Neural progenitor cell (in vitro differentiated cells): ENCODE measurements at regions not wholly inside any gene's neighbourhood (a gene's known extent, or its start where the extent isn't known, plus 50 kb on each side); places are given as distances from the start of the nearest gene placed in this dataset.
A peak's percentile ranks its signal among the peaks of the same experiment; 100 is the strongest.

Source experiments
- DNase-seq: peaks from one replicate; pipeline ENCODE4 v3.0.0-alpha.2; 2016; ENCODE audit warnings: low spot score
- H2AFZ ChIP-seq: fragments of 200-600 bp; sonication (generic); replicated peaks from 2 replicates; pipeline ENCODE4 v1.6.1; 2016; ENCODE audit warnings: antibody characterized with exemption
- H3F3A ChIP-seq: fragments of 200-600 bp; sonication (generic); 2 replicates; pipeline ENCODE4 v1.6.1; 2016; ENCODE audit warnings: antibody characterized with exemption, low read depth
- H3K27ac ChIP-seq: fragments of 200-600 bp; sonication (generic); 2 replicates; pipeline ENCODE4 v1.5.1; 2016; ENCODE audit warnings: mild to moderate bottlenecking
- H3K27me3 ChIP-seq: fragments of 200-600 bp; sonication (generic); 2 replicates; pipeline ENCODE4 v1.6.1; 2016; ENCODE audit warnings: mild to moderate bottlenecking, moderate library complexity
- H3K36me3 ChIP-seq: fragments of 200-600 bp; sonication (generic); 2 replicates; pipeline ENCODE4 v1.5.1; 2016
- H3K4me1 ChIP-seq: fragments of 200-600 bp; sonication (generic); 2 replicates; pipeline ENCODE4 v1.6.1; 2016; ENCODE audit warnings: mixed run types
- H3K4me2 ChIP-seq: fragments of 200-600 bp; sonication (generic); 2 replicates; pipeline ENCODE4 v1.6.1; 2016
- H3K4me3 ChIP-seq: fragments of 200-600 bp; sonication (generic); 2 replicates; pipeline ENCODE4 v1.5.1; 2016
- H3K79me2 ChIP-seq: fragments of 200-600 bp; sonication (generic); 2 replicates; pipeline ENCODE4 v1.6.1; 2016; ENCODE audit warnings: low read depth
- H3K9ac ChIP-seq: fragments of 200-600 bp; sonication (generic); 2 replicates; pipeline ENCODE4 v1.6.1; 2016
- H3K9me3 ChIP-seq: fragments of 200-600 bp; sonication (generic); 2 replicates; pipeline ENCODE4 v1.5.1; 2016; ENCODE audit warnings: low read depth
- H4K20me1 ChIP-seq: fragments of 200-600 bp; sonication (generic); 2 replicates; pipeline ENCODE4 v1.6.1; 2016; ENCODE audit warnings: low read depth
- H3K27ac Mint-ChIP-seq: 3 replicates; pipeline ENCODE4 v1.8.0; 2021; ENCODE audit warnings: mixed read lengths
- H3K27me3 Mint-ChIP-seq: 2 replicates; pipeline ENCODE4 v1.8.0; 2022; ENCODE audit warnings: low read depth, mild to moderate bottlenecking, inconsistent platforms, moderate library complexity, mixed read lengths; ENCODE audit not compliant: insufficient read depth
- H3K36me3 Mint-ChIP-seq: 3 replicates; pipeline ENCODE4 v1.8.0; 2021; ENCODE audit warnings: mixed read lengths
- H3K4me1 Mint-ChIP-seq: 3 replicates; pipeline ENCODE4 v1.8.0; 2021; ENCODE audit warnings: mixed read lengths
- H3K4me3 Mint-ChIP-seq: 3 replicates; pipeline ENCODE4 v1.8.0; 2021; ENCODE audit warnings: mild to moderate bottlenecking, moderate library complexity, mixed read lengths
- H3K9me3 Mint-ChIP-seq: 3 replicates; pipeline ENCODE4 v1.8.0; 2020; ENCODE audit warnings: mixed read lengths
- CTCF ChIP-seq: fragments of 200-600 bp; sonication (generic); IDR thresholded peaks from 2 replicates; pipeline ENCODE4 v1.5.1; 2017; ENCODE audit warnings: antibody characterized with exemption, mild to moderate bottlenecking
- EZH2 ChIP-seq: fragments of 200-600 bp; sonication (generic); IDR thresholded peaks from 2 replicates; pipeline ENCODE4 v1.6.1; 2017; ENCODE audit warnings: antibody characterized with exemption, mild to moderate bottlenecking, moderate library complexity
- EZH2phosphoT487 ChIP-seq: fragments of 200-600 bp; sonication (generic); IDR thresholded peaks from 2 replicates; pipeline ENCODE4 v1.6.1; 2017; ENCODE audit warnings: antibody characterized with exemption

- TF ChIP-seq CTCF: no peak
- TF ChIP-seq EZH2phosphoT487: no peak
- TF ChIP-seq EZH2: no peak
- H3K27ac Mint-ChIP-seq: no peak overlapping the region
- no peaks in the 10 kb centered on the region for H3K36me3 Mint-ChIP-seq
- Histone ChIP-seq H3K4me3 (no peak overlapping the region), H3K36me3 (no peaks in the 10 kb centered on the region), H3K27me3 (no peaks in the 10 kb centered on the region), H2AFZ (no peak overlapping the region), H3K27ac (no peak overlapping the region), H4K20me1 (no peaks in the 10 kb centered on the region), H3F3A (no peaks in the 10 kb centered on the region), H3K9ac (no peak overlapping the region), H3K79me2 (no peaks in the 10 kb centered on the region), H3K9me3 (no peaks in the 10 kb centered on the region), H3K4me2 (no peak overlapping the region), H3K4me1 (peaks cover 6% of the 10 kb centered on the region)
- peaks cover 2% of the 10 kb centered on the region for H3K27me3 Mint-ChIP-seq
- DNase-seq: no peak
- peaks cover 5% of the 10 kb centered on the region for H3K4me1 Mint-ChIP-seq
- H3K9me3 Mint-ChIP-seq: no peaks in the 10 kb centered on the region
- no peak overlapping the region for H3K4me3 Mint-ChIP-seq
Measured at GRCh38 chr2:78585871-78586270, 439.6 kb upstream of the REG3G start.

DNA sequence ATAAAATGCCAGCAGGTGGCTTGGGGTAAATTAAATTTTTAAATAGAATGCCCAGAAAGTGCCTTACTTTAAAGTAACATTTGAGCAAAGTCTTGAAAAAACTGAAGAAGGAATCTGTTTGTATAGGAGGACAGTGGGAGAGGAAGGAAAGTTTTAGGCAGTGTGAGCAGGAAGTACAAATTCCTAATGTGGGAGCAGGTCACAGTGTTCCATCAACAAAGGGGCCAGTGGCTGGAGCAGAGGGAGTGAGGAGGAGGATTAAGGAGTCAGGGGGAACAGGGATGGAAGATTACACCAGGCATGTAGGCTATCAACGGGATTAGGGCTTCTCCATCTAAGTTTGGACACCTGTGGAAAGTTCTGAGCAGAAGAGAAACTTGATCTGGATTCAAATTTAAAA, 439.2 kb upstream of the REG3G start:
- no peaks in the 10 kb centered on the region for H3K27me3 ChIP-seq
- Mint-ChIP-seq H3K27me3 (peaks cover 2% of the 10 kb centered on the region), H3K27ac (no peak overlapping the region), H3K36me3 (no peaks in the 10 kb centered on the region), H3K9me3 (no peaks in the 10 kb centered on the region), H3K4me1 (peaks cover 5% of the 10 kb centered on the region), H3K4me3 (no peak overlapping the region)
- H3K4me3 ChIP-seq: no peak overlapping the region
- H3F3A ChIP-seq: no peaks in the 10 kb centered on the region
- no peaks in the 10 kb centered on the region for H3K9me3 ChIP-seq
- peak; percentile 27 for DNase-seq
- TF ChIP-seq EZH2phosphoT487 (no peak), EZH2 (no peak), CTCF (no peak)
- H3K9ac ChIP-seq: no peak overlapping the region
- no peaks in the 10 kb centered on the region for H3K36me3 ChIP-seq
- H3K27ac ChIP-seq: no peak overlapping the region
- peaks cover 6% of the 10 kb centered on the region for H3K4me1 ChIP-seq
- no peak overlapping the region for H2AFZ ChIP-seq
- H3K79me2 ChIP-seq: no peaks in the 10 kb centered on the region
- no peaks in the 10 kb centered on the region for H4K20me1 ChIP-seq
- H3K4me2 ChIP-seq: no peak overlapping the region

GRCh38 chr2:78589871-78590270, 435.6 kb upstream of the REG3G start:
- Histone ChIP-seq H3K4me1 (peaks cover 6% of the 10 kb centered on the region), H3K4me2 (no peak overlapping the region), H3K9me3 (no peaks in the 10 kb centered on the region), H2AFZ (no peak overlapping the region), H3F3A (no peaks in the 10 kb centered on the region), H4K20me1 (no peaks in the 10 kb centered on the region), H3K27ac (no peak overlapping the region), H3K27me3 (no peaks in the 10 kb centered on the region), H3K79me2 (no peaks in the 10 kb centered on the region), H3K4me3 (no peak overlapping the region), H3K9ac (no peak overlapping the region), H3K36me3 (no peaks in the 10 kb centered on the region)
- Mint-ChIP-seq H3K4me3 (no peak overlapping the region), H3K27me3 (peaks cover 2% of the 10 kb centered on the region), H3K27ac (no peak overlapping the region), H3K4me1 (peaks cover 5% of the 10 kb centered on the region), H3K9me3 (no peaks in the 10 kb centered on the region), H3K36me3 (no peaks in the 10 kb centered on the region)
- DNase-seq: no peak
- TF ChIP-seq EZH2phosphoT487 (no peak), EZH2 (no peak)

- H3K9me3 Mint-ChIP-seq: no peaks in the 10 kb centered on the region
Measured at GRCh38 chr2:78592491-78592890, 433.0 kb upstream of the REG3G start.

More at GRCh38 chr2:78592491-78592890, 433.0 kb upstream of the REG3G start:
- Histone ChIP-seq H3K36me3 (no peaks in the 10 kb centered on the region), H3F3A (no peaks in the 10 kb centered on the region), H3K4me2 (no peak overlapping the region), H3K9me3 (no peaks in the 10 kb centered on the region), H4K20me1 (no peaks in the 10 kb centered on the region), H2AFZ (no peak overlapping the region), H3K79me2 (no peaks in the 10 kb centered on the region), H3K4me1 (no peaks in the 10 kb centered on the region), H3K4me3 (no peak overlapping the region), H3K27ac (no peak overlapping the region), H3K9ac (no peak overlapping the region), H3K27me3 (no peaks in the 10 kb centered on the region)
- no peaks in the 10 kb centered on the region for H3K4me1 Mint-ChIP-seq
- DNase-seq: peak; percentile 4
- H3K27ac Mint-ChIP-seq: no peak overlapping the region
- TF ChIP-seq EZH2phosphoT487: no peak
- no peak for TF ChIP-seq EZH2
- no peak for TF ChIP-seq CTCF
- H3K27me3 Mint-ChIP-seq: no peaks in the 10 kb centered on the region
- no peaks in the 10 kb centered on the region for H3K36me3 Mint-ChIP-seq
- H3K4me3 Mint-ChIP-seq: no peak overlapping the region
